ENCODE measurements at regions not wholly inside any gene's neighbourhood (a gene's known extent, or its start where the extent isn't known, plus 50 kb on each side); places are given as distances from the start of the nearest gene placed in this dataset.

DNA sequence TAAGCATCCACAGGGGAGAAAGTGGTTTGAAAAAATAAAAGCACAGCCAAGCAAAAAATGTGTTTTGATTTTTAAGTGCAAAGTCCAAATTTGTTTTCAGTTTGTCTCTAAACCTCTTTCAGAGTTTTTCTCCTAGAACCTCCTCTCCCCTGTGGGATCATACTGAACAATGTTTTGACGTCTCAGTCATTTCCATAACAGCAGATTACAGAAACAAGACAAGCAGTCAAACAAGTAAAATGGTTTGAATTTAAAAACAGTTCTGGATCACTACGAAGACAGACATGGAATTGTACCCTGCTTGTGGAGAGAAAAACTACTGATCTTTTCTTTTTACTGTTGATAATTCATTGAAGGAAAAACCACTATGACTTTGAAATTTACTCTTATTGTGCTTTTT, 245.7 kb upstream of the CNTN4 start:
- ChIA-PET POLR2A (no interaction called here), CTCF (no interaction called here)
- dilution Hi-C loops (cut with MboI; ENCODE audit: extremely low pct_ligation_motif_present, low sequenced_read_pairs) (no loop called here), intact Hi-C loops (cut with micrococcal nuclease) (no loop called here)
- no peak for DNase-seq (ENCODE audit: low read depth, low spot score)
- H3K4me1 ChIP-seq (ENCODE audit: control insufficient read depth, extremely low read depth, insufficient read depth, low read length), result no peaks in the 10 kb centered on the region
- H3K9me3 ChIP-seq (replicated peaks; ENCODE audit: control insufficient read depth, insufficient read depth, low read length), result no peaks in the 10 kb centered on the region
- H3K9me1 ChIP-seq (replicated peaks; ENCODE audit: control insufficient read depth, extremely low read depth, insufficient read depth, low read length), result no peaks in the 10 kb centered on the region
- no peak overlapping the region for H3K4me3 ChIP-seq (replicated peaks in 1 of 3; ENCODE audit: insufficient read depth in 1 of 3, low read depth in 1 of 3, low read length in 3 of 3)
- H4K20me1 ChIP-seq (replicated peaks; ENCODE audit: control insufficient read depth, extremely low read depth, insufficient read depth, low read length), result no peaks in the 10 kb centered on the region
- TF ChIP-seq, protein P1, sequence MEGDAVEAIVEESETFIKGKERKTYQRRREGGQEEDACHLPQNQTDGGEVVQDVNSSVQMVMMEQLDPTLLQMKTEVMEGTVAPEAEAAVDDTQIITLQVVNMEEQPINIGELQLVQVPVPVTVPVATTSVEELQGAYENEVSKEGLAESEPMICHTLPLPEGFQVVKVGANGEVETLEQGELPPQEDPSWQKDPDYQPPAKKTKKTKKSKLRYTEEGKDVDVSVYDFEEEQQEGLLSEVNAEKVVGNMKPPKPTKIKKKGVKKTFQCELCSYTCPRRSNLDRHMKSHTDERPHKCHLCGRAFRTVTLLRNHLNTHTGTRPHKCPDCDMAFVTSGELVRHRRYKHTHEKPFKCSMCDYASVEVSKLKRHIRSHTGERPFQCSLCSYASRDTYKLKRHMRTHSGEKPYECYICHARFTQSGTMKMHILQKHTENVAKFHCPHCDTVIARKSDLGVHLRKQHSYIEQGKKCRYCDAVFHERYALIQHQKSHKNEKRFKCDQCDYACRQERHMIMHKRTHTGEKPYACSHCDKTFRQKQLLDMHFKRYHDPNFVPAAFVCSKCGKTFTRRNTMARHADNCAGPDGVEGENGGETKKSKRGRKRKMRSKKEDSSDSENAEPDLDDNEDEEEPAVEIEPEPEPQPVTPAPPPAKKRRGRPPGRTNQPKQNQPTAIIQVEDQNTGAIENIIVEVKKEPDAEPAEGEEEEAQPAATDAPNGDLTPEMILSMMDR (IDR thresholded peaks at IDR 0.05; ENCODE audit: extremely low read depth in 1 of 2, insufficient read depth in 1 of 2, low read depth in 1 of 2, low read length in 2 of 2), result no peak
- TF ChIP-seq JUN (IDR thresholded peaks at IDR 0.05; ENCODE audit: borderline replicate concordance, insufficient read depth, insufficient read length, low read depth), result no peak
- TF ChIP-seq, protein P2, sequence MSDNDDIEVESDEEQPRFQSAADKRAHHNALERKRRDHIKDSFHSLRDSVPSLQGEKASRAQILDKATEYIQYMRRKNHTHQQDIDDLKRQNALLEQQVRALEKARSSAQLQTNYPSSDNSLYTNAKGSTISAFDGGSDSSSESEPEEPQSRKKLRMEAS (IDR thresholded peaks at IDR 0.05; ENCODE audit: insufficient read depth, insufficient read length), result no peak
- TF ChIP-seq EZH2 (IDR thresholded peaks at IDR 0.05; ENCODE audit: borderline replicate concordance, low read depth, low read length, severe bottlenecking), result no peak
- TF ChIP-seq FOS (IDR thresholded peaks at IDR 0.05; ENCODE audit: borderline replicate concordance, insufficient read depth, low read length), result no peak
- no peak for TF ChIP-seq POLR2A (IDR thresholded peaks at IDR 0.05; ENCODE audit: low read depth, low read length)
- no peak for TF ChIP-seq POLR2AphosphoS5 (IDR thresholded peaks at IDR 0.05; ENCODE audit: insufficient read depth, low read depth, low read length)
- no peak for TF ChIP-seq MYC (IDR thresholded peaks at IDR 0.05; ENCODE audit: low read depth, low read length)
- TF ChIP-seq GATA2 (IDR thresholded peaks at IDR 0.05; ENCODE audit: insufficient read depth, insufficient read length, low read depth, low read length), result no peak
- H3K27ac ChIP-seq (ENCODE audit: insufficient read depth, low read depth, low read length), result no peak overlapping the region
- no peak overlapping the region for H2AFZ ChIP-seq (ENCODE audit: low read depth, low read length)
- FAIRE-seq, result no peak
- no peak overlapping the region for H3K9ac ChIP-seq (replicated peaks; ENCODE audit: extremely low read depth, insufficient read depth, low read length)
- H3K36me3 ChIP-seq (ENCODE audit: control insufficient read depth in 2 of 2, extremely low read depth in 1 of 2, insufficient read depth in 2 of 2, low read length in 2 of 2), result no peaks in the 10 kb centered on the region
- no TSS peak for BruUV-seq (replicated peaks)
- no peaks in the 10 kb centered on the region for H3K79me2 ChIP-seq (ENCODE audit: control insufficient read depth, insufficient read depth, low read length)
- no peak overlapping the region for H3K4me2 ChIP-seq (ENCODE audit: insufficient read depth, low read length)
- no peaks in the 10 kb centered on the region for H3K27me3 ChIP-seq (ENCODE audit: control insufficient read depth in 2 of 2, insufficient read depth in 2 of 2, low read length in 2 of 2)
